GM18511 (cell line): ENCODE measurements at regions not wholly inside any gene's neighbourhood (a gene's known extent, or its start where the extent isn't known, plus 50 kb on each side); places are given as distances from the start of the nearest gene placed in this dataset.
"Not testable (repeated sequence)": the region's sequence is repeated elsewhere in the genome, so short reads cannot be mapped to it uniquely, and the experiment has no call there.

Source experiments
- ATAC-seq: cut with Tn5 transposase; IDR thresholded peaks from one replicate; pipeline ENCODE4 v1.9.1; 2021; ENCODE audit warnings: mild to moderate bottlenecking, moderate library complexity; ENCODE audit not compliant: unreplicated experiment

DNA sequence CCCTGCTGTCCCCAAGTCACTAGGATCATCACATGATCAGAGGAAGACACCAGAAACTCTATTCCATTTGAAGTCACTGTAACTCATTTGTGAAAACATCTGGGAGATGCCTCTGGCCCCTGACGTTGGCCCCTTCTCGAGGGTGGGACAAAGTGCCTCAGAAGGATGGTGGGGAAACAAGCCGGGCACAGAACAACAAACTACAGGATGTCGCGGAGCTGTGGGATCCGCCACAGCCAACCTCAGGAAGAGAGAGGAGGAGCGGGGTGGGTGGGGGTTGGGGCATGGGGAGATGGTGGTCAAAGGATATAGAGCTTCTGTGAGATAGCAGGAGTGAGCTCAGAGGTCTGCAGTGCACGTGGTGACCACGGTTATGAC lies 265.6 kb upstream of the TCERG1L start:
- no peak for ATAC-seq

GRCh38 chr10:131577786-131578471 lies 266.4 kb upstream of the TCERG1L start:
- no peak for ATAC-seq

DNA sequence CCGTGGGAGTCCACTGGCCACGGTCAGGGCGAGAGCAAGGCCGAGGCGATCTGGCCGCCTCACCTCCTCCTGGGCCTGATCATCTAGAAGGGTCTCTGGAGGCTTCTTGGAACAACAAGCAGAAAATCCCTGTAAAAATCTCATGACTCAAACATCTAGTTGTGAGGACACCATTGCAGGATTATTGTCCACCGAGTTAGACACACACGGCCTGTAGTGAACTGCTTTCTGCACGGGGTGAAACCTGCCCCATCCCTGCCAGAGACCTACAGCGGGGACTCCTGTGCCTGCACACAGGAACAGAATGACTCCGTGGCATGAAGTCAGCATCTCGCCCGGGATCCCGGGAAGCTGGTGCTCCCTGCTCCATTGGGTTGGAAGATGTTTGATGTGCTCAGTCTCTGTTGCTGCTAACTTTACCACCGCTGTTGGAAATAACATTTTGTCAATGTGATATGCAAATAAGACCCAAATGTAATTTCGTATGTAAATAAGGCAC lies 267.0 kb upstream of the TCERG1L start:
- ATAC-seq = no peak

GRCh38 chr10:131579251-131580071 lies 267.9 kb upstream of the TCERG1L start:
- no peak for ATAC-seq

GRCh38 chr10:131580076-131580652 lies 268.6 kb upstream of the TCERG1L start:
- ATAC-seq = no peak

- ATAC-seq = no peak
Observed at GRCh38 chr10:131580674-131581073, 269.2 kb upstream of the TCERG1L start.

GRCh38 chr10:131581547-131581946 lies 270.0 kb upstream of the TCERG1L start:
- ATAC-seq = not testable (repeated sequence)

DNA sequence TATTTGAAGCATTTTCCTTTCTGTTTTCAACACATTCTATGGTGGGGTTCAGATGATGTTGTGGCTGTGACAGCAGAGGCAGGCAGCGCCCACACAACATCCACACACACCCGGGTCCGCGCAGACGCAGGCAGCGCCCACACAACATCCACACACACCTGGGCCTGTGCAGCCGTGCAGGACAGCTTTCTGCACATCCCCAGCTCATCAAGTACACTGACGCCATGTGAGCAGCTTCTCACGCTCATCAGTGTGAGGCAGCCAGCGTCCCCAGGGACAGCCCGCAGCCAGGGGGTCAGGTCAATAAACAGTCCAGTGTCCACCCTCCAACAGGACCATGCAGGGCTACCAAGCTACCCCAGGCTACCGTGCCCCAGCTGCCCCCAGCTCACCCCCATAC lies 272.8 kb upstream of the TCERG1L start:
- ATAC-seq = no peak

DNA sequence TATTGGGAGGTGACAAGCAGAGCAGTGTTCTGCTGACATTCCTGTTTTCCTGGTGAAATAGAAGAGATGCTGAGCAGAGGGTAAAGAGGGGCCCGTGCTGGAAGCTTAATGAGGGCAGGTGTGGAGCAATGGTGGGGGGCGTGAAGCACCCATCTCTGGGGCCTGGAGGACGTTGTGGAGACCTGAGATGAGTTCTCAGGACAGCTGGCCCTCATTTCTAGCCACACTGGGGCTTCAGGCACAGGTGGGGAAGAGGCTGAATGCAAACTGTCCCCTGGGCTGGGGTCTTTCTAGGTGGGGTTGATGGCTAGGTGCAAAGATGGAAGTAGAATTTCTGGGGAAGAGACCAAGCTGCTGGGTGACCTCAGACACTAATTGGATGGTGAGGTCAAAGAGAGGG lies 274.2 kb upstream of the TCERG1L start:
- no peak for ATAC-seq

DNA sequence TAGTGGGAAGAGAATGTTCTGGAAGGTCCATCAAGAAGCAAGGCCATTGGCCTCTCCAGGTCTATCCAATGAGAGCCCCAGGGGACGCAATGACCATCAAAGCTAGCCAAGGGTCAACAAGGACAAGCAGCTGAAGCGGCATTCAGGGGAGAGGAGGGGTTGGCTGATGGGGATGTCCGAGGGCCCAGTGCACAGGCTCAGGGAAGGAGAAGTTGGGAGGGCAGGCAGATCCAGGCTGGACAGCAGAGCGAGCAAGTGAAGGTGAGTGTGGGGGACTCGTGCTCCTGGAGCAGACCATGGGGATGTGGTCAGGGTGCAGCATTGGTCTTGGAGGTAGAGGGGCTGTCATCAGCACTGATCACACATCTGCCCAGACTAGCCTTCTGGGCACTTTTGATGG lies 275.4 kb upstream of the TCERG1L start:
- no peak for ATAC-seq

DNA sequence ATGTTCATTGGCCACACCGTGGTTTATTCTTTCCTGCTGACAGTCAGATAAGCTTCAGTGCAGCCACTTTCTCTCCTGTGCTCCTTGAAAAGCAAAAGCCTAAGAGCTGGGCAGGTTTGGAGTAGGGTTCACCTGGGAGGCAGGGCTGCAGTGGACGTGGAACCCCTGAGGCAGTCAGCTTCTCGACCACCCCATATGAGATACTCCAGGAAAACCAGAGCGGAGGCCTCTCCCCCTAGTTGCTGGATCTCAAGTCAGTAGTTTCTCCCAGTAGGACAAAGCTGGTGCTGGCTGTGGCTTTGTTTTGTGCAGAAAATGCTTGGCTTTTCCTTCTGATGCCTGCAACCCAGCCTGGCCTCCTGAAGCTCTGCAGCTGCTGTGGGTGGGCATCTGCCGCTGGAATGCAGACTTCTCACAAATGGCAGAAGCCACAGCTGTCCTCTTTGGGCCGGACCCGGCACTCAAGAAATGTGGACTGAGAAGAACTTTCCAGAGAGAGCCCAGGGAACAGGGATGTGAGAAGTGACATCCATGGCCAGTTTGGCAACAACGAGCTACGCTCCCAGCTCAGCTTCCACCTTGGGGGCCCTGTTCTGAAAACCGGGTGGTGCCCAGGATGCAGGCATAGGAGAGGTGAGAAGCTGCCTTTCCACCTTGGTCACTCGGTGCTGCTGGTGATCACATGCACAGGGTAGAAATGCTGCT lies 276.6 kb upstream of the TCERG1L start:
- ATAC-seq = no peak

- no peak for ATAC-seq
Observed at GRCh38 chr10:131588704-131589220, 277.2 kb upstream of the TCERG1L start.

DNA sequence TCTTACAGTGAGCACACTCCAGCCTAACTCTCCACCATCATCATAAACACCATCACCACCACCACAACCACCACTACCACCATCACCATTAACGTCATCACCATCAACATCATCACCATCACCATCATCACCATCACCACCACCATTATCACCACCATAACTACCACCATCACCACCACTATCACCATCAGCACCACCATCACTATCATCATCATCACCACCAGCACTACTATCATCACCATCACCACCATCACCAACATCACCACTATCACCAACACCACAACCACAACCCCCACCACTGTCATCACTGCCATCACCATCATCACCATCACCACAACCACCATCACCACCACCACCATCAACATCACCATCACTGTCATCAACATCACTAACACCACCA lies 279.0 kb upstream of the TCERG1L start:
- ATAC-seq = no peak

DNA sequence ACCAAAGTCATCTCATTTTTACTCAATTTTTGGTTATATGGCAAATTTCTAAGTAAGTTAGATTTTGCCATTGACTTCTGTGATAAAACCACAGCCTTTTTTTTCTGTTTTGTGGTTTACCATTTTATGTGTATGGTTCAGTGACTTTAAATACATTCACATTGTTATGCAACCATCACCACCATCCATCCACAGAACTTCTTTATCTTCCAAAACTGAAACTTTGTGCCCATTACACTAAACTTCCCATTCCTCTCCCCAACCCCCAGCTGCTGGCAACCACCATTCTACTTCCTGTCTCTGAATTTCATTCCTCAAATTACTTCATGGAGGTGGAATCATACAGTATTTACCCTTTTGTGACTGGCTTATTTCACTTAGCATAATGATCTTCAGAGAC lies 280.4 kb upstream of the TCERG1L start:
- ATAC-seq = no peak

GRCh38 chr10:131609176-131609575 lies 291.6 kb upstream of the PPP2R2D start:
- ATAC-seq = no peak

GRCh38 chr10:131615150-131615549 lies 285.7 kb upstream of the PPP2R2D start:
- no peak for ATAC-seq

DNA sequence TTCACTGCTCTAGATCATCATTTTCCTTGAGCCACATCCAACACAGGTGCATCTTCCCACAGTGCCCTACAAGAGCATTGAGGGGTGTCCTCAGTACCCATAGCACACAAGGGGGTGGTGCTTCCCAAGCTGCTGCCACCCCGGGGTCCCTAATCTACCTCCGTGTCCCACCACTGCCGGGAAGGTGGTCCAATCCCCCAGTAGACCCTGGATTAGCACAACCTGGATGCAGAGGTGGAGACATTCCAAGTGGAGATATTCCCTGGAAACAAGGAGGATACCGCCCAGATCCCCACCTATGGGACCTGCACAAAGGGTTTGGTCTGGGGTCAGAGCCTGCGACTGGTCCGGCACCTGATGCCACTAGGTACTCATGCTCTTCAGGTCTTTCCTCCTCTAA lies 284.8 kb upstream of the PPP2R2D start:
- ATAC-seq = no peak

DNA sequence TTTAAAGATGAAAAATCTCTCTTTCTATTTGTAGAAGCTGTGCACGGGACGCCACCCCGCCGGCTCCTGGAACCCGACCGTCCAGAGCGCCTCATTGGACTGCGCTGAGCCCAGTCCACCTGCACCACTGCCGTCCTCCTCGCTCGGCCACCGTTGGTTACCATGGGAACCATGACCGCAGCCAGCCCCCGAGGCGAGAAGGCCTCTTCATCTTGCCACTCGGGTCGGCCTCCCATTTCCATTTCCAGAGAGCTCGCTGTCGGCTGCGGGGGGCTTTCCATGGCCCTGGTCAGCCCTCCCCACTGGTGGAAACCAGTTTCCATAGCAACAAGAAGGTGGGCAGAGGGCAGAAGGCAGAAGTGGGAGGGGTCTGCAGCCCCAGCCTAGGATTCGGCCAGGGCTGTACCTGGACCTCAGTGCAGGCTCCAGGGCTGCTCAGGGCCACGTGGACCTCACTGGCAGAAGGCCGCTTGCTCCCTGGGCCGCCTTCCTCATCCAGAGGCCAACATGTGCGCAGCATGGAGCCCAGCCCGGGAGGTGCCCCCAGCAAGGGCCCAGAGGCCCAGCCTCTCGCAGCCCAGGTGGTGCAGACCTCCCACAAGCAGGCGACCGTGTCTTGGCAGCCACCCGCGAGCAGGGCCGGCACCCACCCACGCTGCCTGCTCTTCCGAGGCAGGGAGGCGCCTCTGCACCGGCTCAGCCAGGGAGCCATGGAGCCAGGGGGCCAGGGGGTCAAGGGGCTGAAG lies 283.5 kb upstream of the PPP2R2D start:
- ATAC-seq = no peak

- no peak for ATAC-seq
Observed at GRCh38 chr10:131618587-131619267, 282.1 kb upstream of the PPP2R2D start.

DNA sequence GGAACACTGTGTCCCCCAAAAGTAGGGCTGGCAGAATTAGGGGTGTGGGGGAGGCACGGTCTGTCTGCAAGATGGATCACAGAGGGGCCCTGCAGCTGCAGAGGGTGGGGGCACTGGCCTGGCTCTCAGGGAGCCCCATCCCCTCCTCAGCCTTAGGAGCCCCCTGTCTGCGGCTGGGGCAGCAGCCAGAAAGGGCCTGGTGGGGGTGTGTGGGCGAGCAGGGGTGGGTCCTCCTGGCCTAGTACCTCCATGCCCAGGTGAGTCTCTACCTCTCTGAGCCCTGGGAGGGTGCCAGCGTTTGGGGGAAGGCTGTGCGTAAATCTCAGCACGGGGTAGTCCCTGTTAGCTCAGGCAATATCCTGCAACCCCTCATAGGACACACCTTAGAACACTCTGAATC lies 280.5 kb upstream of the PPP2R2D start:
- ATAC-seq = no peak
